Neural cell (in vitro differentiated cells): ENCODE measurements at regions not wholly inside any gene's neighbourhood (a gene's known extent, or its start where the extent isn't known, plus 50 kb on each side); places are given as distances from the start of the nearest gene placed in this dataset.

Experiments
- CTCF ChIP-seq: fragments of 450-650 bp; IDR thresholded peaks from 2 replicates; pipeline ENCODE4 v1.5.1; 2014; ENCODE audit warnings: antibody characterized with exemption, mild to moderate bottlenecking, moderate library complexity; ENCODE audit not compliant: poor library complexity, severe bottlenecking
- REST ChIP-seq: IDR thresholded peaks from 2 replicates; pipeline ENCODE4 v1.6.1; 2012; ENCODE audit warnings: borderline replicate concordance

GRCh38 chr10:44519361-44519760 lies 134.5 kb upstream of the CXCL12 start:
- TF ChIP-seq CTCF (no peak), REST (no peak)
